Esophagus muscularis mucosa (tissue), 4 donors: ENCODE measurements at regions not wholly inside any gene's neighbourhood (a gene's known extent, or its start where the extent isn't known, plus 50 kb on each side); places are given as distances from the start of the nearest gene placed in this dataset.

Experiments used
- DNase-seq: peaks from one replicate; pipeline ENCODE4 v3.0.0-alpha.2; 2017; ENCODE audit errors: extremely low spot score
- H3K27ac ChIP-seq, 4 donors: fragments of 200-600 bp; sonication (generic); replicated peaks in 1 of 4; 1 replicate in 3 of 4; 2 replicates in 1 of 4; pipeline ENCODE4 v1.5.1; 2016 to 2019; ENCODE audit warnings: mild to moderate bottlenecking in 1 of 4
- H3K27me3 ChIP-seq, 4 donors: fragments of 200-600 bp; sonication (generic); one replicate each; pipeline versions ENCODE4 v1.5.1 to v1.6.0; 2016 to 2019
- H3K36me3 ChIP-seq, 4 donors: fragments of 200-600 bp; sonication (generic); one replicate each; pipeline ENCODE4 v1.5.1; 2016 to 2019
- H3K4me1 ChIP-seq, 4 donors: fragments of 200-600 bp; sonication (generic); one replicate each; pipeline ENCODE4 v1.5.1; 2016 to 2019
- H3K4me3 ChIP-seq, 4 donors: fragments of 200-600 bp; sonication (generic); 1 replicate in 2 of 4; 2 replicates in 2 of 4; pipeline ENCODE4 v1.5.1; 2016 to 2019; ENCODE audit warnings: mild to moderate bottlenecking in 4 of 4, moderate library complexity in 1 of 4
- H3K9me3 ChIP-seq, 4 donors: fragments of 200-600 bp; sonication (generic); 1 replicate in 3 of 4; 2 replicates in 1 of 4; pipeline ENCODE4 v1.5.1; 2016 to 2019
- EP300 ChIP-seq: sonication (generic); formaldehyde crosslinking; IDR thresholded peaks from one replicate; pipeline ENCODE4 v1.6.1; 2017; ENCODE audit warnings: antibody characterized with exemption
- POLR2A ChIP-seq: fragments of 450-650 bp; IDR thresholded peaks from one replicate; pipeline ENCODE4 v1.6.1; 2017; ENCODE audit warnings: antibody characterized with exemption, moderate library complexity, mild to moderate bottlenecking, low read depth
- POLR2AphosphoS5 ChIP-seq, 2 donors: sonication (generic); formaldehyde crosslinking; IDR thresholded peaks; one replicate each; pipeline ENCODE4 v1.6.1; 2017; ENCODE audit warnings: antibody characterized with exemption in 2 of 2
- WGBS: methylation state at CpG from one replicate; pipeline ENCODE4 v1.1.5; 2018; 5-methylcytosine and 5-hydroxymethylcytosine counted together
- intact Hi-C: fragments of 100-400 bp; cut with DNase I; formaldehyde crosslinking; loops from one replicate; pipeline ENCODE4 v1.15.1; 2023
- TF ChIP-seq, protein P1 (sequence below), 3 experiments: fragments of 200-600 bp in 2 of 3; fragments of 450-650 bp in 1 of 3; sonication (generic) in 2 of 3; IDR thresholded peaks; one replicate each; pipeline ENCODE4 v1.5.1; 2017 to 2019; ENCODE audit warnings: antibody characterized with exemption in 3 of 3, mild to moderate bottlenecking in 2 of 3, moderate library complexity in 1 of 3

GRCh38 chr2:16323126-16323520 lies 342.5 kb downstream of the CYRIA start:
- intact Hi-C loops, result no loop called here
- TF ChIP-seq EP300 (no peak), POLR2A (no peak), POLR2AphosphoS5 (IDR thresholded peaks at IDR 0.05) (no peak)
- TF ChIP-seq, protein P1, sequence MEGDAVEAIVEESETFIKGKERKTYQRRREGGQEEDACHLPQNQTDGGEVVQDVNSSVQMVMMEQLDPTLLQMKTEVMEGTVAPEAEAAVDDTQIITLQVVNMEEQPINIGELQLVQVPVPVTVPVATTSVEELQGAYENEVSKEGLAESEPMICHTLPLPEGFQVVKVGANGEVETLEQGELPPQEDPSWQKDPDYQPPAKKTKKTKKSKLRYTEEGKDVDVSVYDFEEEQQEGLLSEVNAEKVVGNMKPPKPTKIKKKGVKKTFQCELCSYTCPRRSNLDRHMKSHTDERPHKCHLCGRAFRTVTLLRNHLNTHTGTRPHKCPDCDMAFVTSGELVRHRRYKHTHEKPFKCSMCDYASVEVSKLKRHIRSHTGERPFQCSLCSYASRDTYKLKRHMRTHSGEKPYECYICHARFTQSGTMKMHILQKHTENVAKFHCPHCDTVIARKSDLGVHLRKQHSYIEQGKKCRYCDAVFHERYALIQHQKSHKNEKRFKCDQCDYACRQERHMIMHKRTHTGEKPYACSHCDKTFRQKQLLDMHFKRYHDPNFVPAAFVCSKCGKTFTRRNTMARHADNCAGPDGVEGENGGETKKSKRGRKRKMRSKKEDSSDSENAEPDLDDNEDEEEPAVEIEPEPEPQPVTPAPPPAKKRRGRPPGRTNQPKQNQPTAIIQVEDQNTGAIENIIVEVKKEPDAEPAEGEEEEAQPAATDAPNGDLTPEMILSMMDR (IDR thresholded peaks at IDR 0.05), result no peak
- DNase-seq, result no peak
- Histone ChIP-seq H3K4me3 (no peak overlapping the region), H3K4me1 (no peaks in the 10 kb centered on the region), H3K27me3 (no peaks in the 10 kb centered on the region), H3K36me3 (no peaks in the 10 kb centered on the region), H3K27ac (no peak overlapping the region), H3K9me3 (no peaks in the 10 kb centered on the region)
- 96% methylated on average over 4 of the region's 4 CpGs for WGBS

DNA sequence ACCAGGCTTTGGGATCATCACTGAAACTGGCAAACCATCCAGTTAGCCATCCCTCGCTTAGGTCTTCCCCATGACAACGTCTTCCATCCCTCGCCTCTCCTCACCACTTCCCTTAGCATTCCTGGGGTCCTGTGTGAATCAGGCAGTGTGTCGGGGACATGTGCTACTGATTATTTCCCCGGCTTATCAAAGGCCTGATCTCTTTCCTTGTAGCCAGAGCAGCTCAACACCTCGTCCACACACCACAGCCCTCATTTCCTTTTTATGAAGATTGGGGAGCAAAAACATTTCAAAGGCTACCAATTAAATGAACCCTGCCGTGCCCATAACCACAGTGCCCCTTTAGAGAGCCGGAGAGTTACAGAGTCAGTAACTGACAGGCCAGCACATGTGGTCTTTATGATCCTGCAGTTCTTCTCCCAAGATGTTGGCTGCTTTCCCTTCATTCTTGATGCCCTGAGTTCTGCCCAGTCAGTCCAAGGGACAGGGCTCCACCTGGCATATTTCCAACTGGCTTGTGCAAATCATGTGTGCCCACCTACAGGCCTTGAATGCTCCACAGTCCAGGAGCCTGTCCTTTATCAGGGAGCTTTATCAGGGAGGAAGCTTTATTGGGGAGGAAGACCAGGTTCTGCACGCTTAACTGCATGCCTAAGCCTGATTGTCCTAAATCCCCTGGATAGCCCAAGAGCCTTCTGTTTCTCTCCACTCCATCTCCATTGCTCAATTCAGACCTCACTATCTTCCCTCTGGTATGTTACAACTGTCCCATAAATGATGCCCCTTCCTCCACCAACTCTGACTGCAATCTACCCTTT lies 343.1 kb downstream of the CYRIA start:
- Histone ChIP-seq H3K9me3 (no peaks in the 10 kb centered on the region), H3K4me1 (no peaks in the 10 kb centered on the region), H3K27me3 (no peaks in the 10 kb centered on the region), H3K36me3 (no peaks in the 10 kb centered on the region), H3K27ac (no peak overlapping the region), H3K4me3 (no peak overlapping the region)
- 85% methylated on average over 9 of the region's 9 CpGs for WGBS
- intact Hi-C loops, result no loop called here
- TF ChIP-seq POLR2A (no peak), POLR2AphosphoS5 (IDR thresholded peaks at IDR 0.05) (no peak), EP300 (no peak)
- TF ChIP-seq, protein P1 (IDR thresholded peaks at IDR 0.05), result no peak
- no peak for DNase-seq

DNA sequence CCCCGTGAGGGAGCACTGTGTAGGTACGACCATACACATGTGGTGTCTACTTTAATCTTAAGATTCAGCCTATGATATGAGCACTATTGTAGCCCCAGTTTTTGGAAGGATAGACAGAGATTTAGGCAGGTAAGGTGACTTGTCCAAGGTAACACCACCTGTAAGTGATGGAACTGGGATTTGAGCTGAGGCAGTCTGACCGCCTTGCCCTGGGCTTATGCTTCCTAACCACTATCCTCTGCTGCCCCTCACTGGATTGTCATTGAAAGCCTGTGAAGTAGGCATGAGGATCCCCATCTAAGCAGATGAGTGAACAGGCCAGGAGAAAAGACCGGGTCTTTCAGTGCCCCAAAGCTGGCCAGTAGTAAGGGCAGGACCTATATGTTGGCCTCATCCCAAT lies 343.8 kb downstream of the CYRIA start:
- TF ChIP-seq POLR2A, result no peak
- H3K27me3 ChIP-seq, result no peaks in the 10 kb centered on the region
- intact Hi-C loops, result no loop called here
- H3K27ac ChIP-seq, result no peak overlapping the region
- H3K36me3 ChIP-seq, result no peaks in the 10 kb centered on the region
- H3K4me3 ChIP-seq, result no peak overlapping the region
- H3K9me3 ChIP-seq, result no peaks in the 10 kb centered on the region
- no peaks in the 10 kb centered on the region for H3K4me1 ChIP-seq
- no peak for DNase-seq
- WGBS, result 90% methylated on average over 4 of the region's 4 CpGs

DNA sequence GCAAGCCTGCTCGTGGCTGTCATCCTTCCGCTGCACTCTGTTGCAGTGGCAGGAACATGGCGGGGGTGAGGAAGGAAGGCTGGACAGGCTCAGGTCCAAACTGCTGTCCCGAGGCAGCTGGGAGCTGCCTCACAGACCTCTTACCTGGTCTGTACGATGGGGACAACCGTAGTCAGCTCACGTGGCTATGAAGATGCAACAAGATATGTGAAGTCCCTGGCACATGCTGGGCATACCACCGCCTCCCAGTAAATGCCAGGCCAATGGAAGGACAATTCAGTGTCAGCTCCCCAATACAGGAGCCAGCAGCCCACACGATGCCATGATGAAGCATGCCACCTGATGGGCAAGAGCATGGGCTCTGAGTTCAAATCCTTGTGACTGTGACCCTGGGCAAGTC lies 344.4 kb downstream of the CYRIA start:
- DNase-seq, result peak; percentile 70
- H3K4me3 ChIP-seq, result no peak overlapping the region
- no peaks in the 10 kb centered on the region for H3K4me1 ChIP-seq
- whole genome bisulfite sequencing, result 81% methylated on average over 9 of the region's 9 CpGs
- H3K27ac ChIP-seq, result no peak overlapping the region
- H3K27me3 ChIP-seq, result peaks cover 0 to under 1% (median 0%) of the 10 kb centered on the region in 4 donors
- H3K9me3 ChIP-seq, result no peaks in the 10 kb centered on the region
- H3K36me3 ChIP-seq, result no peaks in the 10 kb centered on the region
- intact Hi-C loops, result no loop called here
- TF ChIP-seq, protein P1 (IDR thresholded peaks at IDR 0.05), result no peak
- TF ChIP-seq POLR2A (no peak), EP300 (no peak), POLR2AphosphoS5 (IDR thresholded peaks at IDR 0.05) (no peak)

GRCh38 chr2:16320716-16321115 lies 344.9 kb downstream of the CYRIA start:
- WGBS, result 87% methylated on average over 9 of the region's 11 CpGs
- TF ChIP-seq POLR2A, result no peak
- Histone ChIP-seq H3K27me3 (peaks cover 0 to 2% (median 0%) of the 10 kb centered on the region in 4 donors), H3K36me3 (no peaks in the 10 kb centered on the region), H3K4me1 (no peaks in the 10 kb centered on the region), H3K27ac (no peak overlapping the region), H3K4me3 (no peak overlapping the region), H3K9me3 (no peaks in the 10 kb centered on the region)
- intact Hi-C loops, result no loop called here
- DNase-seq, result no peak
